ENCODE measurements at regions not wholly inside any gene's neighbourhood (a gene's known extent, or its start where the extent isn't known, plus 50 kb on each side); places are given as distances from the start of the nearest gene placed in this dataset.

DNA sequence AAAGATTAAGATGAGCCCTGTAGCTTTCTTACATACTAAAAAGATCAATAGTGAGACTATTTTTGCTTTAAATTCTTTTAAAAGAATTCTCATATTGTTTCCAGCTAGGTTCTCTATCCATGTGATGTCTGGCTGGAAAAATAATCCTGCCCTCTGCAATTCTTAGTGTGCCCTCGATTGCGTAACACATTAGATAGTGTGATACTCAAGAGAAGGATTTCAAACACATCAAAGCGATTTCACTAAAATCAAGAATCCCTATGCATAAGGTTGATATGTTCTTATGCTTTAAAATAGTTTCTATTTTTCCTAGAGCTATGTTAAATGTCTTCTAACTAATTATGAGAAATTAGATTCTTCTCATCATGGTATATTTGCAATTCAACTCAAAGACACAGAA, 127.3 kb upstream of the PLEKHA5 start:
- no peak overlapping the region for H3K4ac ChIP-seq (ENCODE audit: low read depth in 1 of 2, low read length in 2 of 2)
- no peak overlapping the region for H3K27ac ChIP-seq (ENCODE audit: low read length, poor library complexity, severe bottlenecking)
- H3K4me2 ChIP-seq (ENCODE audit: low read length, poor library complexity, severe bottlenecking), result no peak overlapping the region
- H2BK5ac ChIP-seq (ENCODE audit: low read depth, low read length, poor library complexity, severe bottlenecking), result no peak overlapping the region
- H2BK12ac ChIP-seq (ENCODE audit: low read length in 2 of 2), result no peak overlapping the region
- no peak overlapping the region for H2AK5ac ChIP-seq (ENCODE audit: low read length, severe bottlenecking)
- no peak overlapping the region for H2BK15ac ChIP-seq (ENCODE audit: low read depth, poor library complexity, severe bottlenecking)
- WGBS, result 100% methylated on average over 1 of the region's 3 CpGs
- H3K79me1 ChIP-seq (replicated peaks; ENCODE audit: low read length, poor library complexity, severe bottlenecking), result no peaks in the 10 kb centered on the region
- H2AFZ ChIP-seq (ENCODE audit: low read depth, low read length), result no peak overlapping the region
- H3K18ac ChIP-seq (ENCODE audit: low read depth in 1 of 2, low read length in 2 of 2), result no peak overlapping the region
- H3K27me3 ChIP-seq (ENCODE audit: control insufficient read depth in 1 of 2, insufficient read depth in 1 of 2, low read length in 2 of 2), result no peaks in the 10 kb centered on the region
- H4K8ac ChIP-seq (ENCODE audit: low read length), result no peak overlapping the region
- no peak for DNase-seq
- no peak overlapping the region for H3K9ac ChIP-seq (ENCODE audit: low read length)
- no peak overlapping the region for H4K91ac ChIP-seq (ENCODE audit: low read length)
- peaks cover 2% of the 10 kb centered on the region for H3K4me1 ChIP-seq (ENCODE audit: control insufficient read depth, insufficient read depth, low read depth, low read length)
- H3K23ac ChIP-seq (ENCODE audit: low read length in 2 of 2), result no peak overlapping the region
- no peaks in the 10 kb centered on the region for H3K9me3 ChIP-seq (ENCODE audit: control insufficient read depth, low read length)
- no peak overlapping the region for H2BK120ac ChIP-seq (ENCODE audit: low read depth, low read length)
- no peaks in the 10 kb centered on the region for H3K36me3 ChIP-seq (ENCODE audit: control insufficient read depth in 1 of 2, insufficient read depth in 2 of 2, low read depth in 1 of 2, low read length in 2 of 2)
- H3K4me3 ChIP-seq (ENCODE audit: insufficient read depth in 1 of 2, low read depth in 1 of 2, low read length in 2 of 2), result no peak overlapping the region
- no peak overlapping the region for H3K14ac ChIP-seq (ENCODE audit: low read length in 2 of 2)

DNA sequence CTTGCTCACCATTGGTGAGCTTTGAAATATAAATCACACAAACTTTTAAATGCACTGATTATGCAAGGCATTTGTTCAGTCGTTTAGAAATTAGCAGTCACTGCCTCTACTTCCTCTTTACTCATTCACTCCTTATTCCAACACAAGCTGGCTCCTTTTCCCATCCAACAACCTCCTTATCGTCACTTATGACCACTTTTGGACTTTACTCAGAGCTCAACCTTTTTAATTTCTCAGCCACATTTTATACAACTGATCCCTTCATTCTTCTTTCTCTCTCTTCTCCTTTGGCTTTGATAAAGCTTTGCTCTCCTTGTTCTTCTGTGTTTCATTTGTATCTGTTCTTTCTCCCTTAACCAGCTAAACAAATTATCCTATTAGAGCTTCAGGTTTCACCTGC, 126.4 kb upstream of the PLEKHA5 start:
- 46% methylated on average over 2 of the region's 2 CpGs for WGBS
- no peak overlapping the region for H2BK12ac ChIP-seq (ENCODE audit: low read length in 2 of 2)
- H3K4me2 ChIP-seq (ENCODE audit: low read length, poor library complexity, severe bottlenecking), result no peak overlapping the region
- no peak overlapping the region for H3K4ac ChIP-seq (ENCODE audit: low read depth in 1 of 2, low read length in 2 of 2)
- no peaks in the 10 kb centered on the region for H3K9me3 ChIP-seq (ENCODE audit: control insufficient read depth, low read length)
- H3K9ac ChIP-seq (ENCODE audit: low read length), result no peak overlapping the region
- H3K4me1 ChIP-seq (ENCODE audit: control insufficient read depth, insufficient read depth, low read depth, low read length), result peaks cover 2% of the 10 kb centered on the region
- no peaks in the 10 kb centered on the region for H3K79me1 ChIP-seq (replicated peaks; ENCODE audit: low read length, poor library complexity, severe bottlenecking)
- H2BK5ac ChIP-seq (ENCODE audit: low read depth, low read length, poor library complexity, severe bottlenecking), result no peak overlapping the region
- H3K27me3 ChIP-seq (ENCODE audit: control insufficient read depth in 1 of 2, insufficient read depth in 1 of 2, low read length in 2 of 2), result no peaks in the 10 kb centered on the region
- DNase-seq, result no peak
- no peak overlapping the region for H3K23ac ChIP-seq (ENCODE audit: low read length in 2 of 2)
- H2AK5ac ChIP-seq (ENCODE audit: low read length, severe bottlenecking), result no peak overlapping the region
- H4K91ac ChIP-seq (ENCODE audit: low read length), result no peak overlapping the region
- no peak overlapping the region for H2AFZ ChIP-seq (ENCODE audit: low read depth, low read length)
- H3K14ac ChIP-seq (ENCODE audit: low read length in 2 of 2), result no peak overlapping the region
- H2BK120ac ChIP-seq (ENCODE audit: low read depth, low read length), result no peak overlapping the region
- H3K18ac ChIP-seq (ENCODE audit: low read depth in 1 of 2, low read length in 2 of 2), result peak overlapping the region in 1 of 2 experiments; percentile 54
- no peaks in the 10 kb centered on the region for H3K36me3 ChIP-seq (ENCODE audit: control insufficient read depth in 1 of 2, insufficient read depth in 2 of 2, low read depth in 1 of 2, low read length in 2 of 2)
- H3K27ac ChIP-seq (ENCODE audit: low read length, poor library complexity, severe bottlenecking), result no peak overlapping the region
- no peak overlapping the region for H2BK15ac ChIP-seq (ENCODE audit: low read depth, poor library complexity, severe bottlenecking)
- H3K4me3 ChIP-seq (ENCODE audit: insufficient read depth in 1 of 2, low read depth in 1 of 2, low read length in 2 of 2), result no peak overlapping the region
- no peak overlapping the region for H4K8ac ChIP-seq (ENCODE audit: low read length)

GRCh38 chr12:19003987-19004619, 125.4 kb upstream of the PLEKHA5 start:
- Histone ChIP-seq H3K27me3 (ENCODE audit: control insufficient read depth in 1 of 2, insufficient read depth in 1 of 2, low read length in 2 of 2) (no peaks in the 10 kb centered on the region), H2BK12ac (ENCODE audit: low read length in 2 of 2) (no peak overlapping the region), H3K9me3 (ENCODE audit: control insufficient read depth, low read length) (no peaks in the 10 kb centered on the region), H3K79me1 (replicated peaks; ENCODE audit: low read length, poor library complexity, severe bottlenecking) (no peaks in the 10 kb centered on the region), H3K4me1 (ENCODE audit: control insufficient read depth, insufficient read depth, low read depth, low read length) (no peaks in the 10 kb centered on the region), H2BK120ac (ENCODE audit: low read depth, low read length) (no peak overlapping the region), H2BK15ac (ENCODE audit: low read depth, poor library complexity, severe bottlenecking) (no peak overlapping the region), H3K4me3 (ENCODE audit: insufficient read depth in 1 of 2, low read depth in 1 of 2, low read length in 2 of 2) (no peak overlapping the region), H3K4ac (ENCODE audit: low read depth in 1 of 2, low read length in 2 of 2) (peak overlapping the region in 1 of 2 experiments; percentile 26), H2BK5ac (ENCODE audit: low read depth, low read length, poor library complexity, severe bottlenecking) (no peak overlapping the region), H3K36me3 (ENCODE audit: control insufficient read depth in 1 of 2, insufficient read depth in 2 of 2, low read depth in 1 of 2, low read length in 2 of 2) (no peaks in the 10 kb centered on the region), H3K9ac (ENCODE audit: low read length) (no peak overlapping the region), H4K8ac (ENCODE audit: low read length) (no peak overlapping the region), H3K14ac (ENCODE audit: low read length in 2 of 2) (no peak overlapping the region), H3K18ac (ENCODE audit: low read depth in 1 of 2, low read length in 2 of 2) (no peak overlapping the region), H2AK5ac (ENCODE audit: low read length, severe bottlenecking) (no peak overlapping the region), H3K4me2 (ENCODE audit: low read length, poor library complexity, severe bottlenecking) (no peak overlapping the region), H3K27ac (ENCODE audit: low read length, poor library complexity, severe bottlenecking) (no peak overlapping the region), H3K23ac (ENCODE audit: low read length in 2 of 2) (no peak overlapping the region), H4K91ac (ENCODE audit: low read length) (no peak overlapping the region), H2AFZ (ENCODE audit: low read depth, low read length) (no peak overlapping the region)
- no peak for DNase-seq
- WGBS, result 69% methylated on average over 4 of the region's 4 CpGs

DNA sequence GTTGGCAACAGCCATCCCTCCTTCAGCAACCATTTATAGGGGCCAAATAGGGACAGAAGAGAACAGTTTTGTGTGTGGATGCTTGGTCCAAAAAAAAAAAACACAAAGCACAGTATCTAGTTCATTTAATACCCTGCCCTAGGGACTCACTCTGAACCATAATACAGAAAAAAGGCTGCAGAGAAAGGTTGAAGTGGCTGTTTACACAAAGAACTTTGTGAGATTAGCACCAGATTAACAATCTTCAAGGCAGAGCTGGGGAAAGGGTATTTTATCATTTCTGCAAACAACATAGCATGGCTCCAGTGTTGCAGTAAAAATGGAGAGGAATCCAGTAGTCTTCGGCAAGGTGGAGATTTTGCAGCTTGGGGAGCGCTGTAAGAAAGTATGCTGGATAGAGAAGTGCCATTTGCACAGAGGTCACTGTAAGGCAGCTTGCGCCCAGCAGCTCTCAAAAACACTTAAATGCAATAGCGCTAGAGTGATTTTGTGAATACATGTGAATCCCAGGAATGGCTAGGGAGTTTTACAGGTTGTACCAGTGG, 124.2 kb upstream of the PLEKHA5 start:
- WGBS, result 67% methylated on average over 4 of the region's 4 CpGs
- Histone ChIP-seq H3K4me2 (ENCODE audit: low read length, poor library complexity, severe bottlenecking) (no peak overlapping the region), H3K14ac (ENCODE audit: low read length in 2 of 2) (no peak overlapping the region), H3K9ac (ENCODE audit: low read length) (no peak overlapping the region), H3K4ac (ENCODE audit: low read depth in 1 of 2, low read length in 2 of 2) (no peak overlapping the region), H3K27ac (ENCODE audit: low read length, poor library complexity, severe bottlenecking) (no peak overlapping the region), H3K36me3 (ENCODE audit: control insufficient read depth in 1 of 2, insufficient read depth in 2 of 2, low read depth in 1 of 2, low read length in 2 of 2) (no peaks in the 10 kb centered on the region), H3K79me1 (replicated peaks; ENCODE audit: low read length, poor library complexity, severe bottlenecking) (no peaks in the 10 kb centered on the region), H2BK12ac (ENCODE audit: low read length in 2 of 2) (peak overlapping the region in 1 of 2 experiments; percentile 14), H3K4me3 (ENCODE audit: insufficient read depth in 1 of 2, low read depth in 1 of 2, low read length in 2 of 2) (no peak overlapping the region), H2BK15ac (ENCODE audit: low read depth, poor library complexity, severe bottlenecking) (no peak overlapping the region), H4K91ac (ENCODE audit: low read length) (no peak overlapping the region), H3K27me3 (ENCODE audit: control insufficient read depth in 1 of 2, insufficient read depth in 1 of 2, low read length in 2 of 2) (no peaks in the 10 kb centered on the region), H3K4me1 (ENCODE audit: control insufficient read depth, insufficient read depth, low read depth, low read length) (no peaks in the 10 kb centered on the region), H4K8ac (ENCODE audit: low read length) (no peak overlapping the region), H3K23ac (ENCODE audit: low read length in 2 of 2) (no peak overlapping the region), H2AK5ac (ENCODE audit: low read length, severe bottlenecking) (no peak overlapping the region), H2BK120ac (ENCODE audit: low read depth, low read length) (no peak overlapping the region), H2AFZ (ENCODE audit: low read depth, low read length) (no peak overlapping the region), H3K18ac (ENCODE audit: low read depth in 1 of 2, low read length in 2 of 2) (no peak overlapping the region), H3K9me3 (ENCODE audit: control insufficient read depth, low read length) (no peaks in the 10 kb centered on the region), H2BK5ac (ENCODE audit: low read depth, low read length, poor library complexity, severe bottlenecking) (no peak overlapping the region)
- DNase-seq, result no peak
